Neural cell (in vitro differentiated cells): ENCODE measurements at regions not wholly inside any gene's neighbourhood (a gene's known extent, or its start where the extent isn't known, plus 50 kb on each side); places are given as distances from the start of the nearest gene placed in this dataset.

ENCODE experiments used
- H2AFZ ChIP-seq: fragments of 200-600, 300-800 bp; sonication (generic), shearing (Covaris generic); 2 replicates; pipeline ENCODE4 v1.6.0; 2014; ENCODE audit warnings: low read depth, mild to moderate bottlenecking, antibody characterized with exemption, low read length, moderate library complexity
- H3F3A ChIP-seq: fragments of 200-600 bp; shearing (Covaris generic); 2 replicates; pipeline ENCODE4 v1.6.1; 2016; ENCODE audit warnings: mild to moderate bottlenecking, moderate library complexity, mixed read lengths, antibody characterized with exemption, low read length; ENCODE audit not compliant: insufficient read depth, poor library complexity, severe bottlenecking
- H3K27ac ChIP-seq: fragments of 200-600, 300-800 bp; sonication (generic), shearing (Covaris generic); 2 replicates; pipeline ENCODE4 v1.5.1; 2014; ENCODE audit warnings: mild to moderate bottlenecking, low read length, moderate library complexity
- H3K27me3 ChIP-seq: fragments of 300-800, 200-600 bp; sonication (generic), shearing (Covaris generic); 2 replicates; pipeline ENCODE4 v1.6.0; 2014; ENCODE audit warnings: mild to moderate bottlenecking, low read depth, low read length, moderate library complexity; ENCODE audit not compliant: insufficient read depth
- H3K36me3 ChIP-seq: fragments of 300-800, 200-600 bp; sonication (generic), shearing (Covaris generic); 2 replicates; pipeline ENCODE4 v1.5.1; 2014; ENCODE audit warnings: mild to moderate bottlenecking, antibody characterized with exemption, low read length, moderate library complexity; ENCODE audit not compliant: insufficient read depth
- H3K4me2 ChIP-seq: fragments of 300-800, 200-600 bp; sonication (generic), shearing (Covaris generic); 2 replicates; pipeline ENCODE4 v1.6.0; 2014; ENCODE audit warnings: mild to moderate bottlenecking, low read length
- H3K4me3 ChIP-seq: fragments of 300-800, 200-600 bp; sonication (generic), shearing (Covaris generic); 2 replicates; pipeline ENCODE4 v1.5.1; 2014; ENCODE audit warnings: mild to moderate bottlenecking, low read length, moderate library complexity
- H3K79me2 ChIP-seq: fragments of 200-600 bp; shearing (Covaris generic); replicated peaks from 2 replicates; pipeline ENCODE4 v1.6.0; 2014; ENCODE audit warnings: mild to moderate bottlenecking, low read length, moderate library complexity; ENCODE audit not compliant: insufficient read depth
- H3K9ac ChIP-seq: fragments of 300-800, 200-600 bp; sonication (generic), shearing (Covaris generic); 2 replicates; pipeline ENCODE4 v1.6.1; 2016; ENCODE audit warnings: mild to moderate bottlenecking, low read length, mixed read lengths
- H3K9me2 ChIP-seq: fragments of 200-600 bp; shearing (Covaris generic); 2 replicates; pipeline ENCODE4 v1.6.1; 2016; ENCODE audit warnings: mild to moderate bottlenecking, low read length, mixed read lengths; ENCODE audit not compliant: insufficient read depth
- H3K9me3 ChIP-seq: fragments of 200-600, 300-800 bp; sonication (generic), shearing (Covaris generic); 2 replicates; pipeline ENCODE4 v1.6.1; 2016; ENCODE audit warnings: mild to moderate bottlenecking, mixed run types, low read length, moderate library complexity, mixed read lengths
- H4K20me1 ChIP-seq: fragments of 200-600 bp; shearing (Covaris generic); 2 replicates; pipeline ENCODE4 v1.6.1; 2016; ENCODE audit warnings: mild to moderate bottlenecking, mixed run types; ENCODE audit not compliant: insufficient read depth
- CTCF ChIP-seq: fragments of 450-650 bp; IDR thresholded peaks from 2 replicates; pipeline ENCODE4 v1.5.1; 2014; ENCODE audit warnings: antibody characterized with exemption, mild to moderate bottlenecking, moderate library complexity; ENCODE audit not compliant: poor library complexity, severe bottlenecking
- EP300 ChIP-seq: fragments of 450-650 bp; conservative IDR thresholded peaks from 2 replicates; pipeline ENCODE4 v1.6.1; 2014; ENCODE audit warnings: antibody characterized with exemption, mild to moderate bottlenecking, moderate library complexity; ENCODE audit not compliant: poor library complexity, severe bottlenecking
- EZH2 ChIP-seq: fragments of 200-600, 300-800 bp; shearing (Covaris generic), sonication (generic); IDR thresholded peaks from 2 replicates; pipeline ENCODE4 v1.6.1; 2014; ENCODE audit warnings: antibody characterized with exemption, low read length, borderline replicate concordance, mild to moderate bottlenecking; ENCODE audit not compliant: insufficient read depth, poor library complexity, severe bottlenecking
- MXI1 ChIP-seq: fragments of 450-650 bp; conservative IDR thresholded peaks from 2 replicates; pipeline ENCODE4 v1.6.1; 2014; ENCODE audit warnings: antibody characterized with exemption, mild to moderate bottlenecking; ENCODE audit not compliant: poor library complexity, severe bottlenecking
- POLR2AphosphoS5 ChIP-seq: IDR thresholded peaks from 2 replicates; pipeline ENCODE4 v1.6.1; 2012
- RAD21 ChIP-seq: fragments of 450-650 bp; conservative IDR thresholded peaks from 2 replicates; pipeline ENCODE4 v1.6.1; 2014; ENCODE audit warnings: antibody characterized with exemption, mild to moderate bottlenecking, moderate library complexity
- REST ChIP-seq: IDR thresholded peaks from 2 replicates; pipeline ENCODE4 v1.6.1; 2012; ENCODE audit warnings: borderline replicate concordance
- SMC3 ChIP-seq: fragments of 450-650 bp; conservative IDR thresholded peaks from 2 replicates; pipeline ENCODE4 v1.6.1; 2014; ENCODE audit warnings: antibody characterized with exemption, mild to moderate bottlenecking, moderate library complexity; ENCODE audit not compliant: poor library complexity
- TAF1 ChIP-seq: IDR thresholded peaks from 2 replicates; pipeline ENCODE4 v1.6.1; 2012; ENCODE audit warnings: low read depth

- H3K4me2 ChIP-seq: no peak overlapping the region
- no peaks in the 10 kb centered on the region for H3K9me3 ChIP-seq
- H3K79me2 ChIP-seq: no peaks in the 10 kb centered on the region
- no peak overlapping the region for H3K4me3 ChIP-seq
- H3K36me3 ChIP-seq: no peaks in the 10 kb centered on the region
- no peak overlapping the region for H3K27ac ChIP-seq
- H3K27me3 ChIP-seq: no peaks in the 10 kb centered on the region
- no peaks in the 10 kb centered on the region for H4K20me1 ChIP-seq
- H2AFZ ChIP-seq: no peak overlapping the region
- no peak overlapping the region for H3K9ac ChIP-seq
- TF ChIP-seq REST (no peak), RAD21 (no peak), EP300 (no peak), EZH2 (no peak), MXI1 (no peak), TAF1 (no peak), POLR2AphosphoS5 (no peak), SMC3 (no peak), CTCF (no peak)
- no peaks in the 10 kb centered on the region for H3F3A ChIP-seq
- H3K9me2 ChIP-seq: no peaks in the 10 kb centered on the region
Observed at GRCh38 chr1:219697682-219698081, 84.8 kb upstream of the ZC3H11B start.

- Histone ChIP-seq H3K4me2 (no peak overlapping the region), H3F3A (no peaks in the 10 kb centered on the region), H2AFZ (no peak overlapping the region), H3K27me3 (no peaks in the 10 kb centered on the region), H3K27ac (no peak overlapping the region), H3K4me3 (no peak overlapping the region), H3K79me2 (no peaks in the 10 kb centered on the region), H4K20me1 (no peaks in the 10 kb centered on the region), H3K9me2 (no peaks in the 10 kb centered on the region), H3K9ac (no peak overlapping the region), H3K9me3 (no peaks in the 10 kb centered on the region), H3K36me3 (no peaks in the 10 kb centered on the region)
- TF ChIP-seq POLR2AphosphoS5 (no peak), EP300 (no peak), TAF1 (no peak), MXI1 (no peak), EZH2 (no peak), CTCF (no peak), RAD21 (no peak), SMC3 (no peak), REST (no peak)
Observed at GRCh38 chr1:219692981-219693380, 80.1 kb upstream of the ZC3H11B start.
